Suprapubic skin (tissue), 4 donors: ENCODE measurements at regions not wholly inside any gene's neighbourhood (a gene's known extent, or its start where the extent isn't known, plus 50 kb on each side); places are given as distances from the start of the nearest gene placed in this dataset.

Source experiments
- DNase-seq, 2 donors: peaks; one replicate each; pipeline ENCODE4 v3.0.0-alpha.2; 2019; ENCODE audit warnings: low spot score in 2 of 2
- H3K27ac ChIP-seq: fragments of 200-600 bp; sonication (generic); one replicate; pipeline ENCODE4 v1.5.1; 2019
- H3K27me3 ChIP-seq: fragments of 200-600 bp; sonication (generic); one replicate; pipeline ENCODE4 v1.5.1; 2019
- H3K36me3 ChIP-seq: fragments of 200-600 bp; sonication (generic); one replicate; pipeline ENCODE4 v1.5.1; 2019
- H3K4me1 ChIP-seq: fragments of 200-600 bp; sonication (generic); one replicate; pipeline ENCODE4 v1.5.1; 2019
- H3K4me3 ChIP-seq: fragments of 200-600 bp; sonication (generic); one replicate; pipeline ENCODE4 v1.5.1; 2019; ENCODE audit warnings: mild to moderate bottlenecking
- H3K9me3 ChIP-seq: fragments of 200-600 bp; sonication (generic); one replicate; pipeline ENCODE4 v1.5.1; 2019
- EP300 ChIP-seq: sonication (generic); formaldehyde crosslinking; IDR thresholded peaks from one replicate; pipeline ENCODE4 v1.6.1; 2017; ENCODE audit warnings: antibody characterized with exemption
- POLR2A ChIP-seq, 2 donors: fragments of 450-650 bp; IDR thresholded peaks; one replicate each; pipeline ENCODE4 v1.6.1; 2017; ENCODE audit warnings: antibody characterized with exemption in 2 of 2, mild to moderate bottlenecking in 2 of 2, moderate library complexity in 2 of 2
- POLR2AphosphoS5 ChIP-seq, 3 donors: sonication (generic); formaldehyde crosslinking; IDR thresholded peaks; one replicate each; pipeline ENCODE4 v1.6.1; 2017; ENCODE audit warnings: antibody characterized with exemption in 3 of 3
- WGBS: methylation state at CpG from one replicate; pipeline ENCODE4 v1.1.5; 2018; 5-methylcytosine and 5-hydroxymethylcytosine counted together
- TF ChIP-seq, protein P1 (sequence below), 2 donors: fragments of 200-600 bp in 1 of 2; fragments of 450-650 bp in 1 of 2; sonication (generic) in 1 of 2; IDR thresholded peaks; one replicate each; pipeline ENCODE4 v1.5.1; 2016 to 2019; ENCODE audit warnings: antibody characterized with exemption in 2 of 2, mild to moderate bottlenecking in 1 of 2, moderate library complexity in 1 of 2

DNA sequence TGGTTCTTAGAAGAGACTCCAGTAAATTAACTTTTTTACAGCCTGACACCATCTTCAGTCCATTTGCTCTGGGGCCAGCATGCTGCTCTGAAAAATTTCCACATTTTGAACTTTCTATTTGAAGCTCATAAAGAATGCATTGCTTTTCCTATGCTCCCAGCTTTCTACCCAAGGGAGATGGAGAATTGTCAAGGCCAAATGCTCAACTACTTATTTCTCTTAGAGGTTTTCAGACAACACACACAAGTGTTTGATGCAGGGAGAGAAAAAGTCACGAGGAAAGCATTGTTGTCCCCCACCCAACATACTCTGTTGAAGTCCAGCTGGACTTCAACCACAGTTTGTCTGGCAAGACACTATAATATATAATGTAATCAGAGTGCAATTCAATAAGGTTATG, 100.3 kb upstream of the CADPS start:
- Histone ChIP-seq H3K27me3 (no peaks in the 10 kb centered on the region), H3K9me3 (no peaks in the 10 kb centered on the region), H3K27ac (no peak overlapping the region), H3K4me1 (no peaks in the 10 kb centered on the region), H3K4me3 (no peak overlapping the region), H3K36me3 (no peaks in the 10 kb centered on the region)
- no peak for TF ChIP-seq POLR2AphosphoS5 (IDR thresholded peaks at IDR 0.05)
- no peak for TF ChIP-seq EP300
- DNase-seq = no peak
- WGBS = 72% methylated on average over 1 of the region's 1 CpG

DNA sequence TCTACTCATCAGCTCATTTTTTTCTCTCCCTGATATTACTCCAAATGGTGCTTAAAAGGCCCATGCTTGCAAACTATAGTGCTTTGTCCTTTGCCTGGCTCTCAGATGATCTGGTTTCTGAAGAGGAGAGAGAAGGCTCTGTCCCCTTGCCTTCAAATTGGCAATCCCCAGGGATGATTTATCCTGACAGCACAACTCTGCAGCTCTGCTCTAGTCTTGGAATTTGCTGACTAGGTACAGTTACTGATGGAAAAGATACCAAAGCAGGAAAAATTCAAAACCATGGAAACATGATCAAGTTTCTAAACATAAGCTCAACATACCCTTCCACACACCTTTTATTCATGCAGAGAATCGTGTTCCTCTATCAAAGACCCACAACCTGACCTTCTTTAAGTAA, 106.7 kb upstream of the CADPS start:
- TF ChIP-seq, protein P1, sequence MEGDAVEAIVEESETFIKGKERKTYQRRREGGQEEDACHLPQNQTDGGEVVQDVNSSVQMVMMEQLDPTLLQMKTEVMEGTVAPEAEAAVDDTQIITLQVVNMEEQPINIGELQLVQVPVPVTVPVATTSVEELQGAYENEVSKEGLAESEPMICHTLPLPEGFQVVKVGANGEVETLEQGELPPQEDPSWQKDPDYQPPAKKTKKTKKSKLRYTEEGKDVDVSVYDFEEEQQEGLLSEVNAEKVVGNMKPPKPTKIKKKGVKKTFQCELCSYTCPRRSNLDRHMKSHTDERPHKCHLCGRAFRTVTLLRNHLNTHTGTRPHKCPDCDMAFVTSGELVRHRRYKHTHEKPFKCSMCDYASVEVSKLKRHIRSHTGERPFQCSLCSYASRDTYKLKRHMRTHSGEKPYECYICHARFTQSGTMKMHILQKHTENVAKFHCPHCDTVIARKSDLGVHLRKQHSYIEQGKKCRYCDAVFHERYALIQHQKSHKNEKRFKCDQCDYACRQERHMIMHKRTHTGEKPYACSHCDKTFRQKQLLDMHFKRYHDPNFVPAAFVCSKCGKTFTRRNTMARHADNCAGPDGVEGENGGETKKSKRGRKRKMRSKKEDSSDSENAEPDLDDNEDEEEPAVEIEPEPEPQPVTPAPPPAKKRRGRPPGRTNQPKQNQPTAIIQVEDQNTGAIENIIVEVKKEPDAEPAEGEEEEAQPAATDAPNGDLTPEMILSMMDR (IDR thresholded peaks at IDR 0.05) = no peak
- TF ChIP-seq POLR2A (IDR thresholded peaks at IDR 0.05) (no peak), POLR2AphosphoS5 (IDR thresholded peaks at IDR 0.05) (no peak), EP300 (no peak)

DNA sequence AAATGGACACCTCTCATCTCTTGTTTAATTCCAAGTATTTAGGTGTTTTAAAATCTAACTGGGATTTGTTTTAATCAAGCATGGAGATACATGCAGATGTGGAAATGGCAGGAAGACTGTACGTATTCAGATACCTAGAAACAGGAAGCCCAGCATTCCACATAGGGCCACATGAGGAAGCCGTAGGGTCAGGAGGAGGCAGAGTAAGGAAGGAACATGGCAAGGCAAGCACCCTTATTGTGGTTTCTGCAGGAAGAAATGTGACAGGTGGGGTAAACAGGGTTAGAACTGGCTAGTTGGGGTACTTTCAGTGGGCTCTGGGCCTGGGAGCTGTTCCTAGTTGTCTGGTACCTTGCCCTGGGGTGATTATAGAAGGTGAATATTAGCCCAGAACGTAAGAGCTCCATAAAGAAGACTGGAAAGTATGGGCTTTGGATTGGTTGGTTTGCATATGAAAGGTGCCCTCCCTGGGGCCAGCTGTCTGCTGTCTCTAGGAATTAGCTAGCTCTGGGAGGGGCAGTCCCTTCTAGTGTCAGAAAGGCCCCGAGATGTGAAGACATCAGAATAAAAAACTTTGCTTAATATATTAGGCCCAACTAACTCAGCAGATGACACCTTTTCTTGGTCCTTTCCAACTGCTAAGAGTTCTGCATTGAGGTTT, 107.7 kb upstream of the CADPS start:
- no peaks in the 10 kb centered on the region for H3K9me3 ChIP-seq
- 53% methylated on average over 4 of the region's 4 CpGs for WGBS
- H3K4me1 ChIP-seq = no peaks in the 10 kb centered on the region
- no peak overlapping the region for H3K27ac ChIP-seq
- TF ChIP-seq EP300 (no peak), POLR2AphosphoS5 (IDR thresholded peaks at IDR 0.05) (no peak), POLR2A (IDR thresholded peaks at IDR 0.05) (no peak)
- TF ChIP-seq, protein P1 (IDR thresholded peaks at IDR 0.05) = no peak
- H3K27me3 ChIP-seq = no peaks in the 10 kb centered on the region
- no peak overlapping the region for H3K4me3 ChIP-seq
- no peak for DNase-seq
- no peaks in the 10 kb centered on the region for H3K36me3 ChIP-seq

More for the DNA sequence above, 106.7 kb upstream of the CADPS start:
- H3K36me3 ChIP-seq = no peaks in the 10 kb centered on the region
- 0% methylated on average over 1 of the region's 1 CpG for WGBS
- no peak overlapping the region for H3K4me3 ChIP-seq
- no peaks in the 10 kb centered on the region for H3K4me1 ChIP-seq
- no peaks in the 10 kb centered on the region for H3K9me3 ChIP-seq
- DNase-seq = no peak
- H3K27me3 ChIP-seq = no peaks in the 10 kb centered on the region
- no peak overlapping the region for H3K27ac ChIP-seq

DNA sequence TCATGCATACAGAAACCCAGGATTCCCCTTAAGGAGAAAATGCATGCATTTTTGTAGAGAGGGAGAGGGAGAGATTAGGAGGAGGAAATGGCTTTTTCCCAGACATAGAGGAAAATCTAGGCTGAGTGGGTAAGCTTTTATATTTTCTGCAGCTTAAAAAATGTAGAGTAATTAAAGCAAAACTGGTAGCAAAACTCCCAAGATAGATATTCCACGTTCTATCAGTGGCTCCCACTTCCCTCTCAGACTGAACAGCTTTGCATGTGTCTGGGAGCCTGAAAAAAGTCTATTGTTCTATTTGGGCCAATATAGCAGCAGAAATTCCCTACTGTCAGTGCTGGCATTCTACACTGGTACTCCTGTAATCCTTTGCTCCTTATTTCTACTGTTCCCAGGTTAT, 110.8 kb upstream of the CADPS start:
- H3K27ac ChIP-seq = no peak overlapping the region
- H3K9me3 ChIP-seq = no peaks in the 10 kb centered on the region
- TF ChIP-seq, protein P1 (IDR thresholded peaks at IDR 0.05) = no peak
- TF ChIP-seq POLR2AphosphoS5 (IDR thresholded peaks at IDR 0.05) (no peak), POLR2A (IDR thresholded peaks at IDR 0.05) (no peak), EP300 (no peak)
- no peaks in the 10 kb centered on the region for H3K4me1 ChIP-seq
- no peaks in the 10 kb centered on the region for H3K27me3 ChIP-seq
- no peaks in the 10 kb centered on the region for H3K36me3 ChIP-seq
- DNase-seq = no peak
- no peak overlapping the region for H3K4me3 ChIP-seq
- whole genome bisulfite sequencing = 42% methylated on average over 1 of the region's 1 CpG

DNA sequence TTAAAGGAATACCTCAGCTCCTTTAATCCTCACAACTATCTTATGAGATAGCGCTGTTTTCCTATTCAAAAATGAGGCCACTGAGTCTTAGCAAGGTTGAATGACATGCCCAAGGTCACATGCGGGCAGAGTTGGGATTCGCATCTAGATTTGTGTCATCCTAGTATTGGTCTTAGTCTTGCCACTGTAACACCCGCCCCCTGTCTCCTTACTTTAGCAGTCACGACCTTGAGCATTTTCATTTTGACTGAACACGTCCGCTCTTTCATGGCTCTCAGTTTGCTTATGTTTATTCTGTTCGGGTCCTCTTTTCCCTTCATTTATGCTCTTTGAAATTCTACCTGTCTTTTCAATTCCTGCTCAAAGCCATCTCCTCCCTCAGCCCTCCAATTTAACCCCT, 112.5 kb upstream of the CADPS start:
- H3K4me1 ChIP-seq = no peaks in the 10 kb centered on the region
- 81% methylated on average over 8 of the region's 8 CpGs for WGBS
- H3K4me3 ChIP-seq = no peak overlapping the region
- no peak for TF ChIP-seq POLR2A (IDR thresholded peaks at IDR 0.05)
- TF ChIP-seq EP300 = no peak
- TF ChIP-seq, protein P1 (IDR thresholded peaks at IDR 0.05) = no peak
- no peak for TF ChIP-seq POLR2AphosphoS5 (IDR thresholded peaks at IDR 0.05)
- DNase-seq = no peak
- H3K36me3 ChIP-seq = no peaks in the 10 kb centered on the region
- H3K27ac ChIP-seq = no peak overlapping the region
- no peaks in the 10 kb centered on the region for H3K9me3 ChIP-seq
- H3K27me3 ChIP-seq = no peaks in the 10 kb centered on the region
